CD8-positive, alpha-beta memory T cell (primary cell): ENCODE measurements at regions not wholly inside any gene's neighbourhood (a gene's known extent, or its start where the extent isn't known, plus 50 kb on each side); places are given as distances from the start of the nearest gene placed in this dataset.

Experiments used
- CTCF ChIA-PET: fragments of 350-600 bp; sonication (Branson Sonifier 250); formaldehyde crosslinking; loops from one replicate; lab custom pipeline; 2021; ENCODE audit warnings: antibody characterized with exemption; lab: Charles Lee
- POLR2A ChIA-PET: fragments of 350-600 bp; sonication (Branson Sonifier 250); formaldehyde crosslinking; loops from one replicate; lab custom pipeline; 2021; ENCODE audit warnings: antibody characterized with exemption; lab: Charles Lee
- DNase-seq, 5 donors: peaks; one replicate each; pipeline versions ENCODE4 v3.0.0 to v3.0.0-alpha.2; 2020 to 2022; ENCODE audit warnings: mixed read lengths in 1 of 5
- H3K27ac ChIP-seq: one replicate; pipeline ENCODE4 v1.7.0; 2013; ENCODE audit warnings: low read depth, mild to moderate bottlenecking, low read length, moderate library complexity
- H3K27me3 ChIP-seq: 2 replicates; pipeline ENCODE4 v1.7.0; 2013; ENCODE audit warnings: low read length, mild to moderate bottlenecking; ENCODE audit not compliant: insufficient read depth, poor library complexity, severe bottlenecking
- H3K36me3 ChIP-seq: 2 replicates; pipeline ENCODE4 v1.7.0; 2013; ENCODE audit warnings: mild to moderate bottlenecking, low read length, moderate library complexity; ENCODE audit not compliant: insufficient read depth
- H3K4me1 ChIP-seq: 2 replicates; pipeline ENCODE4 v1.7.0; 2013; ENCODE audit warnings: mild to moderate bottlenecking, low read length, moderate library complexity; ENCODE audit not compliant: insufficient read depth
- H3K4me3 ChIP-seq: 2 replicates; pipeline ENCODE4 v1.7.0; 2013; ENCODE audit warnings: mild to moderate bottlenecking, low read length
- H3K9me3 ChIP-seq: 2 replicates; pipeline ENCODE4 v1.7.0; 2013; ENCODE audit warnings: mild to moderate bottlenecking, low read length
- H3K27ac Mint-ChIP-seq, 8 donors: one replicate each; pipeline ENCODE4 v1.8.0; 2020 to 2021; ENCODE audit warnings: mixed read lengths in 8 of 8, mild to moderate bottlenecking in 6 of 8, inconsistent platforms in 3 of 8, moderate library complexity in 3 of 8
- H3K27me3 Mint-ChIP-seq, 2 donors: one replicate each; pipeline ENCODE4 v1.8.0; 2020 to 2021; ENCODE audit warnings: mixed read lengths in 2 of 2, mild to moderate bottlenecking in 1 of 2, moderate library complexity in 1 of 2
- H3K36me3 Mint-ChIP-seq, 3 donors: one replicate each; pipeline ENCODE4 v1.8.0; 2020 to 2021; ENCODE audit warnings: mixed read lengths in 3 of 3, inconsistent platforms in 1 of 3, mild to moderate bottlenecking in 1 of 3
- H3K4me1 Mint-ChIP-seq, 3 donors: one replicate each; pipeline ENCODE4 v1.8.0; 2020 to 2021; ENCODE audit warnings: mixed read lengths in 3 of 3, inconsistent platforms in 1 of 3, mild to moderate bottlenecking in 1 of 3
- H3K4me3 Mint-ChIP-seq, 7 donors: one replicate each; pipeline ENCODE4 v1.8.0; 2020 to 2021; ENCODE audit warnings: mixed read lengths in 7 of 7, mild to moderate bottlenecking in 6 of 7, moderate library complexity in 4 of 7, inconsistent platforms in 2 of 7
- H3K9me3 Mint-ChIP-seq, 5 donors: one replicate each; pipeline ENCODE4 v1.8.0; 2020 to 2022; ENCODE audit warnings: mixed read lengths in 5 of 5, mild to moderate bottlenecking in 3 of 5, moderate library complexity in 2 of 5, inconsistent platforms in 1 of 5

GRCh38 chr12:70052931-70053497, 190.2 kb upstream of the CNOT2 start:
- POLR2A ChIA-PET: no interaction called here
- CTCF ChIA-PET: no interaction called here
- Mint-ChIP-seq H3K4me3 (no peak overlapping the region), H3K4me1 (peaks cover 10 to 22% (median 17%) of the 10 kb centered on the region in 3 donors), H3K9me3 (no peaks in the 10 kb centered on the region), H3K27ac (peak overlapping the region in 1 of 8 donors; percentile 18), H3K27me3 (peaks cover 0 to 11% of the 10 kb centered on the region in 2 donors), H3K36me3 (no peaks in the 10 kb centered on the region)
- DNase-seq: no peak
- Histone ChIP-seq H3K4me1 (peaks cover 4% of the 10 kb centered on the region), H3K4me3 (no peak overlapping the region), H3K9me3 (no peaks in the 10 kb centered on the region), H3K27me3 (no peaks in the 10 kb centered on the region), H3K36me3 (no peaks in the 10 kb centered on the region), H3K27ac (no peak overlapping the region)

GRCh38 chr12:70059373-70059772, 183.9 kb upstream of the CNOT2 start:
- ChIA-PET CTCF (no interaction called here), POLR2A (no interaction called here)
- Histone ChIP-seq H3K4me3 (no peak overlapping the region), H3K36me3 (no peaks in the 10 kb centered on the region), H3K27ac (no peak overlapping the region), H3K4me1 (no peaks in the 10 kb centered on the region), H3K9me3 (no peaks in the 10 kb centered on the region), H3K27me3 (no peaks in the 10 kb centered on the region)
- Mint-ChIP-seq H3K27me3 (peaks cover 0 to 15% of the 10 kb centered on the region in 2 donors), H3K4me1 (no peaks in the 10 kb centered on the region), H3K9me3 (no peaks in the 10 kb centered on the region), H3K4me3 (no peak overlapping the region), H3K36me3 (no peaks in the 10 kb centered on the region), H3K27ac (no peak overlapping the region)
- DNase-seq: no peak

- Histone ChIP-seq H3K36me3 (no peaks in the 10 kb centered on the region), H3K4me3 (no peak overlapping the region), H3K4me1 (no peaks in the 10 kb centered on the region), H3K27ac (no peak overlapping the region), H3K27me3 (no peaks in the 10 kb centered on the region), H3K9me3 (no peaks in the 10 kb centered on the region)
- H3K4me1 Mint-ChIP-seq: no peaks in the 10 kb centered on the region
- ChIA-PET CTCF (no interaction called here), POLR2A (no interaction called here)
- H3K27ac Mint-ChIP-seq: no peak overlapping the region
- H3K27me3 Mint-ChIP-seq: peaks cover 2 to 12% of the 10 kb centered on the region in 2 donors
- DNase-seq: no peak
- H3K9me3 Mint-ChIP-seq: no peaks in the 10 kb centered on the region
- no peak overlapping the region for H3K4me3 Mint-ChIP-seq
- H3K36me3 Mint-ChIP-seq: no peaks in the 10 kb centered on the region
Measured at GRCh38 chr12:70060634-70061033, 182.6 kb upstream of the CNOT2 start.

GRCh38 chr12:70068743-70069142, 174.5 kb upstream of the CNOT2 start:
- H3K4me3 Mint-ChIP-seq: no peak overlapping the region
- no peaks in the 10 kb centered on the region for H3K36me3 Mint-ChIP-seq
- H3K27me3 Mint-ChIP-seq: peaks cover 2 to 10% of the 10 kb centered on the region in 2 donors
- CTCF ChIA-PET: no interaction called here
- no peaks in the 10 kb centered on the region for H3K9me3 Mint-ChIP-seq
- H3K27ac Mint-ChIP-seq: no peak overlapping the region
- no peak overlapping the region for H3K4me3 ChIP-seq
- H3K4me1 ChIP-seq: no peaks in the 10 kb centered on the region
- H3K36me3 ChIP-seq: no peaks in the 10 kb centered on the region
- DNase-seq: no peak
- H3K27me3 ChIP-seq: no peaks in the 10 kb centered on the region
- H3K27ac ChIP-seq: no peak overlapping the region
- POLR2A ChIA-PET: no interaction called here
- no peaks in the 10 kb centered on the region for H3K4me1 Mint-ChIP-seq
- H3K9me3 ChIP-seq: no peaks in the 10 kb centered on the region

GRCh38 chr12:70069221-70070105, 173.8 kb upstream of the CNOT2 start:
- no peak for DNase-seq
- H3K4me1 ChIP-seq: no peaks in the 10 kb centered on the region
- no peaks in the 10 kb centered on the region for H3K27me3 ChIP-seq
- Mint-ChIP-seq H3K27ac (no peak overlapping the region), H3K4me1 (no peaks in the 10 kb centered on the region), H3K9me3 (no peaks in the 10 kb centered on the region), H3K27me3 (peaks cover under 1 to 10% of the 10 kb centered on the region in 2 donors), H3K36me3 (no peaks in the 10 kb centered on the region), H3K4me3 (no peak overlapping the region)
- no peaks in the 10 kb centered on the region for H3K36me3 ChIP-seq
- POLR2A ChIA-PET: no interaction called here
- CTCF ChIA-PET: no interaction called here
- H3K27ac ChIP-seq: no peak overlapping the region
- no peak overlapping the region for H3K4me3 ChIP-seq
- no peaks in the 10 kb centered on the region for H3K9me3 ChIP-seq

GRCh38 chr12:70070494-70071007, 172.7 kb upstream of the CNOT2 start:
- Histone ChIP-seq H3K4me3 (no peak overlapping the region), H3K27ac (no peak overlapping the region), H3K36me3 (no peaks in the 10 kb centered on the region), H3K4me1 (no peaks in the 10 kb centered on the region), H3K9me3 (no peaks in the 10 kb centered on the region), H3K27me3 (no peaks in the 10 kb centered on the region)
- no peak overlapping the region for H3K27ac Mint-ChIP-seq
- H3K9me3 Mint-ChIP-seq: no peaks in the 10 kb centered on the region
- ChIA-PET CTCF (no interaction called here), POLR2A (no interaction called here)
- DNase-seq: no peak
- H3K4me3 Mint-ChIP-seq: no peak overlapping the region
- H3K27me3 Mint-ChIP-seq: peaks cover 0 to 7% of the 10 kb centered on the region in 2 donors
- H3K36me3 Mint-ChIP-seq: no peaks in the 10 kb centered on the region
- no peaks in the 10 kb centered on the region for H3K4me1 Mint-ChIP-seq

GRCh38 chr12:70074510-70074909, 168.7 kb upstream of the CNOT2 start:
- Histone ChIP-seq H3K9me3 (no peaks in the 10 kb centered on the region), H3K4me3 (no peak overlapping the region), H3K27ac (no peak overlapping the region), H3K4me1 (no peaks in the 10 kb centered on the region), H3K27me3 (no peaks in the 10 kb centered on the region), H3K36me3 (no peaks in the 10 kb centered on the region)
- H3K27me3 Mint-ChIP-seq: peaks cover 0 to 2% of the 10 kb centered on the region in 2 donors
- H3K36me3 Mint-ChIP-seq: no peaks in the 10 kb centered on the region
- DNase-seq: no peak
- no peaks in the 10 kb centered on the region for H3K9me3 Mint-ChIP-seq
- ChIA-PET CTCF (no interaction called here), POLR2A (no interaction called here)
- H3K4me3 Mint-ChIP-seq: no peak overlapping the region
- peak overlapping the region in 1 of 8 donors; percentile 2 for H3K27ac Mint-ChIP-seq
- H3K4me1 Mint-ChIP-seq: no peaks in the 10 kb centered on the region

GRCh38 chr12:70077441-70077840, 165.8 kb upstream of the CNOT2 start:
- Mint-ChIP-seq H3K36me3 (peaks cover 0 to 1% (median 0%) of the 10 kb centered on the region in 3 donors), H3K27ac (no peak overlapping the region), H3K4me3 (no peak overlapping the region), H3K27me3 (peaks cover 4 to 6% of the 10 kb centered on the region in 2 donors), H3K4me1 (no peaks in the 10 kb centered on the region), H3K9me3 (peaks cover 0 to 2% (median under 1%) of the 10 kb centered on the region in 5 donors)
- no peak for DNase-seq
- POLR2A ChIA-PET: no interaction called here
- H3K27ac ChIP-seq: no peak overlapping the region
- CTCF ChIA-PET: no interaction called here
- no peaks in the 10 kb centered on the region for H3K36me3 ChIP-seq
- no peaks in the 10 kb centered on the region for H3K4me1 ChIP-seq
- no peaks in the 10 kb centered on the region for H3K27me3 ChIP-seq
- no peak overlapping the region for H3K4me3 ChIP-seq
- H3K9me3 ChIP-seq: no peaks in the 10 kb centered on the region
